MCF 10A (cell line): ENCODE measurements at regions not wholly inside any gene's neighbourhood (a gene's known extent, or its start where the extent isn't known, plus 50 kb on each side); places are given as distances from the start of the nearest gene placed in this dataset.
"Not testable (repeated sequence)": the region's sequence is repeated elsewhere in the genome, so short reads cannot be mapped to it uniquely, and the experiment has no call there.

Experiments
- BruUV-seq: library from RNA; stranded (reverse); fragments of 400-500 nt; replicated peaks from 2 replicates; lab custom pipeline; 2021; lab: Mats Ljungman, UMichigan
- CTCF ChIA-PET: fragments of 300-600 bp; sonication (Branson Sonifier 250); formaldehyde crosslinking; extraction: SDS; loops from one replicate; lab custom pipeline; 2021; ENCODE audit warnings: antibody characterized with exemption, inconsistent platforms; lab: Yijun Ruan, JAX
- POLR2A ChIA-PET: fragments of 300-600, 350-650 bp; sonication (Branson Sonifier 250); formaldehyde crosslinking; extraction: SDS; loops from one replicate; lab custom pipeline; 2020; ENCODE audit warnings: antibody characterized with exemption, inconsistent platforms; lab: Yijun Ruan, JAX
- DNase-seq: peaks from one replicate; pipeline ENCODE4 v3.0.0-alpha.2; 2018; ENCODE audit not compliant: unreplicated experiment
- H3K27ac Mint-ChIP-seq: one replicate; pipeline ENCODE4 v1.8.0; 2022; ENCODE audit warnings: mild to moderate bottlenecking, low read depth, mixed read lengths; ENCODE audit not compliant: unreplicated experiment
- H3K27me3 Mint-ChIP-seq: one replicate; pipeline ENCODE4 v1.8.0; 2022; ENCODE audit warnings: mixed read lengths; ENCODE audit not compliant: insufficient read depth, unreplicated experiment
- H3K36me3 Mint-ChIP-seq: one replicate; pipeline ENCODE4 v1.8.0; 2022; ENCODE audit warnings: mild to moderate bottlenecking, moderate library complexity, mixed read lengths; ENCODE audit not compliant: insufficient read depth, unreplicated experiment
- H3K4me1 Mint-ChIP-seq: one replicate; pipeline ENCODE4 v1.8.0; 2022; ENCODE audit warnings: mixed read lengths; ENCODE audit not compliant: insufficient read depth, unreplicated experiment
- H3K4me3 Mint-ChIP-seq: one replicate; pipeline ENCODE4 v1.8.0; 2022; ENCODE audit warnings: mild to moderate bottlenecking, moderate library complexity, mixed read lengths; ENCODE audit not compliant: unreplicated experiment
- H3K9me3 Mint-ChIP-seq: one replicate; pipeline ENCODE4 v1.8.0; 2022; ENCODE audit warnings: mixed read lengths; ENCODE audit not compliant: unreplicated experiment
- CTCF ChIP-seq: fragments of 200-600 bp; IDR thresholded peaks from one replicate; pipeline ENCODE4 v1.8.0; 2022; ENCODE audit warnings: antibody characterized with exemption, mild to moderate bottlenecking; ENCODE audit not compliant: unreplicated experiment
- intact Hi-C: fragments of 100-400 bp; cut with micrococcal nuclease; formaldehyde crosslinking; loops from 2 replicates; pipeline ENCODE4 v1.14.1; 2022

DNA sequence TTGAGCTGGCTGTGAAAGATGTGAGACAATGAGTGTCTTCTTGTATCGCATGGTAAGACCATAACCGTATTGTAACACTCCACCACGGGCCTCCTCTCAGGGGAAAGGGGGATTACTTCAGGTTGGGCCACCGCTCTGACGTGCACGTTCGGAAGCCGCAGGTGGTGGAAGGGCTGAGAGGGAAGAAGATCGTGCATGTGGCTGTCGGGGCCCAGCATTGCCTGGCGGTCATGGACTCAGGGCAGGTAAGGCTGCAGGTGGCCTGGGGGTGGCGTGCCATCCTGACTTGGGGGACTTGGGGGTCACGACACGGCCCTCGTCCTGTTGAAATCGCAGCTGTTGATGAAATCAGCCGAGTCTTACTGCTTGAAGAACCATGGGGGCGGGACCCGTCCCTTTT, 87.3 kb upstream of the FAN1 start:
- CTCF ChIA-PET, result no interaction called here
- Mint-ChIP-seq H3K27me3 (no peaks in the 10 kb centered on the region), H3K4me1 (peaks cover 6% of the 10 kb centered on the region), H3K27ac (no peak overlapping the region), H3K9me3 (no peaks in the 10 kb centered on the region), H3K36me3 (no peaks in the 10 kb centered on the region), H3K4me3 (no peak overlapping the region)
- intact Hi-C loops, result no loop called here
- no TSS peak for BruUV-seq
- no peak for TF ChIP-seq CTCF
- DNase-seq, result no peak
- POLR2A ChIA-PET, result no interaction called here

DNA sequence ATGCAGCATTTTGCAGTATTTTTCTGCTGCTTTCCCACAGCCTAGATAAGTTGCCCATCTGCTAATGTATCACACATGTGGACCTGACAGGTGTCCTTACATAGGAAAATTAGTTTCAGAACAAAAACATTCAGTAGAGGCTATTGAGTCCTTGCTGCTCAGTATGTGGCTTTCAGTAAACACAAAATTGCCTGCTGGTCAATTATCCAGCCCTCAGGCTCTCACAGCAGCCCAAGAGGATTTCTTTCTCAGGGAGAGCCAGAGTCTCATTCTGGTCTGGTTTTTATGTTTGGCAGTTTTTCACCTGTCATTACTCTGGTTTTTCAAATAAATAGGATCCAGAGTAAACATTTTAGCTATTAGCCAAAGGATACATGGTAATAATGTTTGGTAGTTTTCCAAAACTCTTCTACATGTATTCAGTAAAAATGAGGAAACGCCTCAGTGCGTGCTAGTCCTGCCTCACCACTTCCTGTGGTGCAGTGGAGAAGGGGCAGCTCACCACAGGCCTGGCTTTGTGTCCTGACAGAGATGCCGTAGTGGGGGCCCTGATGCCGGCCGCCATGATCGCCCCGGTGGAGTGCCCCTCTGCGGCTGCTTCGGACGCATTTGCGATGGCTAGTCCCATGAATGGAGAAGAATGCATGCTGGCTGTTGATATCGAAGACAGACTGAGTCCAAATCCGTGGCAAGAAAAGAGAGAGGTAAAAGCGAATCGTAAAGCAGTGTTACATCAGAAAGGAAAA, 80.5 kb upstream of the FAN1 start:
- H3K27me3 Mint-ChIP-seq, CTCF ChIA-PET, DNase-seq, POLR2A ChIA-PET, H3K36me3 Mint-ChIP-seq, H3K27ac Mint-ChIP-seq, H3K4me3 Mint-ChIP-seq, BruUV-seq, H3K4me1 Mint-ChIP-seq, H3K9me3 Mint-ChIP-seq, intact Hi-C loops: not testable (repeated sequence)

DNA sequence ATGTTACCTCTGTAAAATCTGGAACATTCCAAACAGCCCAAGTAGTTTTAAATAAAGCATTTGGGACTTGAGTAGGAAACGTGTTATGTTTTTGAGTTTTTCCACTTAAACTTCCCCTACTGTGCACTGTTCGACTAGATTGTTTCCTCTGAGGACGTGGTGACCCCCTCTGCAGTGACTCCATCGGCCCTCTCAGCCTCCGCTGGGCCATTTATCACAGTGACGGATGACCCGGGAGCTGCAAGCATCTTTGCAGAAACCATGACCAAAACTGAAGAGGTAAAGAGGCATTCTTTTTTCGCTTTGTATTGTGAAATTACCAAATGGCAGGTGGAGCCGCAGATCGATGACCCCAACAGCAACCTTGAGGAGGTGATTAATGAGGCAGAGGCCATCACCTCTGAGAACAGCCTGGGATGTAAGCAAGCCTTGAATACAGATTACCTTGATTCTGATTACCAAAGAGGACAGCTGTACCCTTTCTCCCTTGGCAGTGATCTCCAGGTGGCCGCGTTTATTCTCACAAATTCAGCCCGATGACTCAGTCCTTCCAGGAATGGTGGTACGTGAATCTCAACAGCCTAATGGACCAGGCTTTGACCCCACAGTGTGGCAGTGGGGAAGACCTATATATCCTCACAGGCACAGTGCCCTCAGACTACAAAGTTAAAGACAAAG, 79.1 kb upstream of the FAN1 start:
- ChIA-PET POLR2A (interaction anchor here (0.8 kb wide), 1 partner anchor 79 kb away, joined by 5 read pairs; the partner anchor contains the start of gene FAN1), CTCF (no interaction called here)
- peaks cover 8% of the 10 kb centered on the region for H3K4me1 Mint-ChIP-seq
- H3K4me3 Mint-ChIP-seq, result no peak overlapping the region
- no peaks in the 10 kb centered on the region for H3K9me3 Mint-ChIP-seq
- no peak overlapping the region for H3K27ac Mint-ChIP-seq
- TF ChIP-seq CTCF, result no peak
- intact Hi-C loops, result no loop called here
- no peak for DNase-seq
- BruUV-seq, result no TSS peak
- H3K36me3 Mint-ChIP-seq, result no peaks in the 10 kb centered on the region
- H3K27me3 Mint-ChIP-seq, result no peaks in the 10 kb centered on the region

- no peak for TF ChIP-seq CTCF
- DNase-seq, result peak; percentile 8
- H3K9me3 Mint-ChIP-seq, result no peaks in the 10 kb centered on the region
- no peak overlapping the region for H3K4me3 Mint-ChIP-seq
- intact Hi-C loops, result no loop called here
- H3K27me3 Mint-ChIP-seq, result no peaks in the 10 kb centered on the region
- H3K27ac Mint-ChIP-seq, result peak overlapping the region; percentile 61
- H3K36me3 Mint-ChIP-seq, result no peaks in the 10 kb centered on the region
- BruUV-seq, result no TSS peak
- H3K4me1 Mint-ChIP-seq, result peaks cover 8% of the 10 kb centered on the region
- ChIA-PET POLR2A (interaction anchor here (1.3 kb wide), 1 partner anchor 32 kb away, joined by 3 read pairs; no protein-coding TSS in a partner anchor), CTCF (interaction anchor here (1.3 kb wide), 1 partner anchor 13 kb away, joined by 4 read pairs; no protein-coding TSS in a partner anchor)
Observed at GRCh38 chr15:30827625-30828303, 76.0 kb upstream of the FAN1 start.

DNA sequence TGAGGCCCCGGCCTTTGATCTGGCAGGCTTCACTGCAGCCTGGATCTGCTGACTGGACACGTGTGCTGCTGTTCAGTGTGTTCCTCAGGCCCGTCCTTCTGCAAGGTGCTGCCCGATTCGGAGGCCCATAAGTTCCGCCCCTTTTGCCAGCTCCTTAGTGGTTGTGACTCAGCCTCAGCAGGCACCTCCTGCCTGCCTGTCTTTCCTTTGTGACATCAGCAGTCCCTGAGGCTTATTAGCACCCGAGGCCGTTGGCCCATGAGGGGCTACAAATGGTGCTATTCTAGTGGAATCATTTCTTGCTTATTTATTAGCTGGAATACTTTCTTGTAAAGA, 75.4 kb upstream of the FAN1 start:
- H3K4me3 Mint-ChIP-seq, intact Hi-C loops, H3K9me3 Mint-ChIP-seq, H3K36me3 Mint-ChIP-seq, BruUV-seq, H3K4me1 Mint-ChIP-seq, H3K27me3 Mint-ChIP-seq: not testable (repeated sequence)
- ChIA-PET POLR2A (interaction anchor here (1.3 kb wide), 1 partner anchor 31 kb away, joined by 3 read pairs; no protein-coding TSS in a partner anchor), CTCF (interaction anchor here (1.3 kb wide), 1 partner anchor 12 kb away, joined by 4 read pairs; no protein-coding TSS in a partner anchor)
- H3K27ac Mint-ChIP-seq, result peak overlapping the region; percentile 61
- DNase-seq, result peak; percentile 46
